ENCODE measurements at regions not wholly inside any gene's neighbourhood (a gene's known extent, or its start where the extent isn't known, plus 50 kb on each side); places are given as distances from the start of the nearest gene placed in this dataset.
"Not testable (repeated sequence)": the region's sequence is repeated elsewhere in the genome, so short reads cannot be mapped to it uniquely, and the experiment has no call there.

DNA sequence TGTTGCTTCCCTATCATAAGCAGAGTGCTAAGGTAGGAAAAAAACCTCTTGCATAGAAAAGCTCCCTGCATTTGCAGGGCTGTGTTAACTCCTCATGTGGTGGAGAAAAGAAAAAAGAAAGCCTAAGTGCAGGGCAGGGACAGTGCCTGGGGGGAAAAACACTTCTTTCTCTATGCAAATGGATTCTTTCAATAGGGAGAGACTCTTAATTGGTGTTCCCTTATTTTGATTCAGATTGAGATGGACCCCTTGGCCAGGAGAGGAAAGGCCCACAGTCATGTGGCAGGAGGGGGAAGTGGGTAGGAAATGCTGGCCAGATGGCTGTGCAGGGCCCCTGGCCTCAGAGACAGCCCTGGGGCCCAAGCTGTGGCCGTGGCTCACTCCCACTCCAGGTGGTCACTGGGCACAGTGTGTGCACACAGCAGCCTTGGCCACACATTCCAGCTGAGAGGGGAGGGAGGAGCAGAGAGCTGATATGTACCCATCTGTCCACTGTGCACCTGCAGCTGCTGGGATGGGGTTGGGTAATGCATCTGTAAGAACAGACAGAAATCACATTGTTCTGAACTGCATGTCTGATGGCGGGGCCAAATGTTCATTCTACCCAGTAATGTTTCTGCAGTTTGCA is 410.4 kb downstream of the DSC3 start:
- no peak for DNase-seq

DNA sequence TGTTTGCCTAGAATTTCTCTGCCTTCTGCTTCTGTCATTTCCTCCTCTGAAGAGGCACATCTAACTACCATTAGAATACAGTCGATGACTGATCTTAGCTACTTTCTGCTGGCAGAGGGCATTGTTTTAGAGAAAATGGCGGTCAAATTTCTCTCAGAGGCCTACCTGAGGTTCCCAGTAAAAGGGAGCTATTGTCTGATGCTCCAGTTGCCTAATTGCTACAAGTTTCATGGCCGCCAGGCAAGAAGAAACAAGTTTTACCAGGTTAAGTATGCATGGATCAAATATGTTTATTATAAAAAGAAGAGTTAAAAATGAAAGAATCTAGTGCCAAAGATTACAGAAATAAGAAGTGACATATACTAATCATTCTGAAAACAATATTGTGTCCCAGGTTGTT is 416.6 kb downstream of the DSC3 start:
- DNase-seq: no peak

DNA sequence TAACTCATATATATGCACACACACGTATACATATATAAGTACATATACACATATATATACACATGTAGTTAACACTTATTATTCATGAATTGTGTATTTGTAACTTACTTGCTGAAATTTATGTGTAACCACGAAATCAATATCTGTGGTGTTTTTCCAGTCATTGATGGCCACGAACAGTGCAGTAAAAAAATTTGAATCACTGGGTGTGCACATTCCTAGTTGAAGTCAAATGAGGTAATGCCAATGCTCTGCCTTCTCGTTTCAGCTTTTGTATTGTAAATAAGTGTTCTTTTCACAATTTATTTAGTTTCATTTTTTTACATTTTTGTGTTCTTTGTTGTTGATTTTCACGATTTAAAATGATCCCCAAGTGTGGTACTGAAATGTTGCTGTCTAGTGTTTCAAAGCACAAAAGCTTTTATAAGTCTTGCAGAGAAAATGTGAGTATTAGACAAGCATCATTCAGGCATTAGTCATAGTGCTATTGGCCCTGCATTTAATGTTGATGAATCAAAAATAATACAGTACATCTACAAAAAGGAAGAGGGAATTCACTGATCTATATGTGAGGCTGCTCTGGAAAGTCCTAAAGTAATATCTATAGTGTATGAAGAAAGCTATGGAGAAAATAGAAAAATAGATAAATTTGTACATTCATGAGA is 419.0 kb downstream of the DSC3 start:
- no peak for DNase-seq

DNA sequence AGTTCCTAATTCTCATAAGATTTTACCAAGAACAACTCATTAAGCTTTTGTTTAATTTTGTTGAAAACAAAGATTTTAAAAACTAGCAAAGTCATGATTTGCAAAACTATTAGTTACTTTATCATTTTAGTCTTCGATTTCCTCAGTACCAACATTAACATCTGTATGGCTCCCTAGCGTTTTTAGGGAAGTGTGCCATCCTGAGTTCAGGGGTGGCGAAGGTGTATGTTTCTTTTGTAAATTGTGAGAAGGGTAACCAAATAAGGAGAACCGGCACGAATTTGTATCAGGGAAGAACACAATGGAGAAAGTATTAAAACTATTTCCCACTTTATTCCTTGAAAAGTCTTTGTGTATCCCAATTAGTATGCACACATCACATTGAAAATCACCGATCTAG is 419.9 kb downstream of the DSC3 start:
- DNase-seq: no peak

DNA sequence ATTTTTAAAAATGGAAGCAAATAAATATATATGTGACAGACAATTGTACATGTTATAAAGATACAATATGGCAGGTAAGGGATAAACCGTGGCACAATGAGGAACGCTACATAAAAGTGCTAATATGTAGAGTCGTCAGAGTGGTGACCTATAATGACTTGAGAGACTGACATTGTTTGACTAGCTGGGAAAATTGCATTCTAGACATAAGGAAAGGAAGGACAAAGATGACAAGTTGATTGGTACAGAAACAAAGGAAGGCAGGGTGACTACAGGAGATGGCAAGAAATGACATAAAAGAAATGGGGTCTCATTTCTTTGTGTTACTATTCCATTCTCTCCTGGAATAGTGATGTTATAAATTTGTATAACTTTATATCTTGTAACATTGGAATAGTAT is 420.4 kb downstream of the DSC3 start:
- no peak for DNase-seq

DNA sequence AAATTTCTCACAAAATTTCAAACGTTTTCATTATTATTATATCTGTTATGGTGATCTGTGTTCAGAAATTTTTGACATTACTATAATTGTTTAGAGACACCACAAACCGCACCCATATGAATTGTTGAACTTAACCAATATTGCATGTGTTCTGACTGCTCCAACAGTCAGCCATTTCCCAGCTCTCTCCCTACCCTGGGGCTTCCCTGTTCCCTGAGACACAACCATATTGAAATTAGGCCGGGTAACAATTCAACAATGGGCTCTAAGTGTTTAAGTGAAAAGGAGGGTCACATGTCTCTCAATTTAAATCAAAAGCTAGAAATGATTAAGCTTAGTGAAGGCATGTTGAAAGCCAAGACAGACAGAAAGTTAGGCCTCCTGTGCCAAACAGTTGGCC is 424.0 kb downstream of the DSC3 start:
- DNase-seq: no peak

DNA sequence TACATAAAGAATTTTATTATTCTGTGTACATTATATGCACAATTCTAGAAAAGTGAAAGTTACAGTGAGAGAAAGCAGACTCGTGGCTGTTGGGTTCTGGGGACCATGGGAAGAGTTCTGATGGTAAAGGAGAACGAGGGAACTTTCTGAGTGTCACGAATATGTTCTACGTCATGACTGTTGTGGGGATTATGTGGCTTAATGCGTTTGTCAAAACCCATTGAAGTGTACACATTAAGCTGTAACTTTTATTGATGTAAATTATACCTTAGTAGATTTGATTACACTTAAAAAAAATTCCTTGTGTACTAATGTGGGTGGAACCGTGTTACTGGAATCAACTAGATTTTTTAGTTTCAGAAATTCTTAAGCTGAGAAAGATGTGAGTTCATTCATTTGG is 426.1 kb downstream of the DSC3 start:
- DNase-seq: no peak

DNA sequence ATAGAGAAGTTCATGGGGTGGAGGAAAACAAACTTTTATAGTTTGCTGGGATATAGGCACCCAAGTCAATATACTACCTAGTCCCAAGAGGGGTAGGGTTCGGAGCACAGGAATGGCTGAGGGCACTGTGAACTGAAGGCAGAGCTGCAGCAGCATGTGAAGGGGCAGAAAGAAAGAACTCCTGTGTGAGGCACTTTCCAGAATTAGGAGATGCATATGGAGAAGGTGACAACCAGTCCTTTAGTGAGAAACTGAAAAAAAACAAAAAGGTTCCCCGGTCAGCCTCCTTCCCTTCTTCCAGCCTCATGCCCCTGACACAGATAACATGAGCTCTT is 429.1 kb downstream of the DSC3 start:
- DNase-seq: no peak

DNA sequence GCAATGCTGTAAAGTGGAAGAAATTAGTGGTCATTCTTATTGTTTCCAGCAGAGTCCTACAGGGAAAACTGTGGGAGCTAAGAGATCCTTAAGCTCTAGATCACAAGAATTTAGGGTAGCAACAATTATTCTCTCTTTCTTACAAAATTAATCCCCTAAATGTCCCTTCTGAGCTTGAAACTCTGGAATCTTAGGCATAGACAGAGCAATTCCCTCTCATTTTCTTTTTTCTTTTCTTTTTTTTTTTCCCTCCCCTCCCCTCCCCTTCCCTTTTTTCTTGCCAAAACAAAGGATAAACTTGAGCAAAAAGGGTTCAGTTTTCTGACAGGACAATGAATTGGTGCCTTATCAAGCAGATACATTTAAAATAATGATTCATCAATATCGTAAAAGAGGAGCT is 441.0 kb downstream of the DSC3 start:
- DNase-seq: no peak

DNA sequence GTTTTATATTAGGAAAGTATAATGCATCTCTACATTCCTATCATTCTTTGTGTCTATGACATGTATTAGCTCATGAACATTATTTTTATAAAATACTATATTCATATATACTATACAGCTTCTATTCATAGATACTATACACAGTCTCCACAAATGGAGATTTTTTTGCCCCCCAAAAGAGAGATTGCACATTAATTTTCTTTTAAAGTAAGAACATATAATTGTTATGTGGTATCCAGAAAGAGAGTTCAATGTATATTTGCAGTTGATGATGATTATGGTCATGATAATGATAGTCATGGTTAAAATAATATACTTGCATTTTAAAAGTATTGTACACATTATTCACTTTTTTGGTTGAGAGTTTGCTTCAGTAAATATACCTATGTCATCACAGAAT is 445.3 kb downstream of the DSC3 start:
- no peak for DNase-seq

DNA sequence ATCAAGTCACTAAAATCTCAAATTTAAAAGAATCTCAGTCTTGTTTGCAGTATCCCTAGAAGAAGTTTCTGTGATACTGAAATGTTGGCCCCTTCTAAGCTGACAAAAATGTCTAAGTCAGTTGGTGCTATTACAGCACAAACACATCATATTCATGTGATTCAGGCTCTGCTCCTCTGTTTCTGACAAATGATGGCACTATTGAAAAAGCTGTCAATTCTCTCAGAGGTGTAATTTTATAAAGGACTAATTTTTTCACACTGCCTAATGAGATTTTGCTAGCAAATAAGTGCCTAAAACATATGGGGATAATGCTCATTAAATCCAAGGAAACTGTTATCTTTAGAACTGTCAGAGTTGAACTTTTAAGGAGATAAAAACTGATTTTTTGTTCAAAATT is 445.9 kb downstream of the DSC3 start:
- DNase-seq: no peak

DNA sequence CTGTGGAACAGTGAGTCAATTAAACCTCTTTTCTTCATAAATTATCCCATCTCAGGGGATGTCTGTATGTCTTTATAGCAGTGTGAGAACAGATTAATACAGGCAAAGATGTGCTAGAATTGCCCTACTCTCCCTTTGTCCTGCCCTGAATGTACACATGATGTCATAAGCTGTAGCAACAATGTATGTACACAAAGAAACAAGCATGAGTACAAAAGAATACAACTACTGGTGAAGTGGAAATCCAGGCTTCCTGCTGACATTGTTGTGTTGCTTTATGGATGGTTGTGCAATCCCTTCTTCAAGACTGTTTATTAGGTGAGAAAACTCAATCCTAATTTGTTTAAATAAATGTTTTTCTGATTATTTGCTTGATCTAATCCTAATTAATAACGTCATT is 446.6 kb downstream of the DSC3 start:
- DNase-seq: no peak

DNA sequence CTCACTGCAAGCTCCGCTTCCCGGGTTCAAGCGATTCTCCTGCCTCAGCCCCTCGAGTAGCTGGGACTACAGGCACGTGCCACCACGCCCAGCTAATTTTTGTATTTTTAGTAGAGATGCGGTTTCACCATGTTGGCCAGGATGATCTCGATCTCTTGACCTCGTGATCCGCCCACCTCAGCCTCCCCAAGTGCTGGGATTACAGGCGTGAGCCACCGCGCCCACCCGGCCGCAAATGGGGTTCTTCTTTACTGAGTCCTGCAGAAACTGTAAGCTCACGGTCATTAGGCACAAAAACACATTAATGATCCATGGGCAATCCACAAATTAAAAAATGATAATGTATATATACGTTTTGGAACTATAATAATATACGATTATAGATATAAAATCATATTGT is 447.6 kb downstream of the DSC3 start:
- DNase-seq: not testable (repeated sequence)

DNA sequence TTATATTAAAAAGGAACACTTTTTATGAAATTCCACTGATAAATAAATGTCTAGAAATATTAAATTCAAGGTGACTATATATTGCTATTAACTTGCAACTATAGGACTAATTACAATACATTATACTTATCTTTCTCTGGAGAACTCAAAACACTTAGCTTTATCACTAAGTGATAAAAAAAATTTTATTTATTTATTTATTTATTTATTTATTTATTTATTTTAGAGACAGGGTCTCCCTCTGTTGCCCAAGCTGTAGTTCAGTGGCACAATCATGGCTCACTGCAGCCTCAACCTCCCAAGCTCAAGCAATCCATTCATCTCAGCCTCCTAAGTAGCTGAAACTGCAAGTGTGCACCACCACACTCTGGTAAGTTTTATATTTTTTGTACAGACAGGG is 451.1 kb downstream of the DSC3 start:
- DNase-seq: no peak

DNA sequence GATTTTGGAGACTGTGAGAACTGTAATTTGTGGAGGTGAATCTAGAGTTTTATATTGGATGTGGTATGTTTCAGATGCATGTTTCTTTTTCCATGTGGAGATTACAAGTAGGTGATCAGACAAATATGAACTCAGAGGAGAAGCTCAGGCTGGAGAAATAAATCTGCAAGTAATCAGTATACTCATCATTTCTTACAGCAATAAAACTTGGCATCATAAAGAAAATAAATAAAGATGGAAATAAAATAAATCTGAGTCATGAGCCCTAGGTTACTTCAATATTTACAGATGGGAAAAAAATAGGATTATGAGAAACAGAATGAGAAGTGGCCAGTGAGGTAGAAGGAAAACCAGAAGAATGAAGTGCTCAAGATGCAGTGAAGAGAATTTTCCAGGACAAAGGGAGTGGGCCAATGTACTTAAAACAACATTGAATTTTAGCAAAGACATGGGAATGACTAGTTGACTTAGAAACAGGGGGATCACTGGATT is 453.8 kb downstream of the DSC3 start:
- DNase-seq: no peak

DNA sequence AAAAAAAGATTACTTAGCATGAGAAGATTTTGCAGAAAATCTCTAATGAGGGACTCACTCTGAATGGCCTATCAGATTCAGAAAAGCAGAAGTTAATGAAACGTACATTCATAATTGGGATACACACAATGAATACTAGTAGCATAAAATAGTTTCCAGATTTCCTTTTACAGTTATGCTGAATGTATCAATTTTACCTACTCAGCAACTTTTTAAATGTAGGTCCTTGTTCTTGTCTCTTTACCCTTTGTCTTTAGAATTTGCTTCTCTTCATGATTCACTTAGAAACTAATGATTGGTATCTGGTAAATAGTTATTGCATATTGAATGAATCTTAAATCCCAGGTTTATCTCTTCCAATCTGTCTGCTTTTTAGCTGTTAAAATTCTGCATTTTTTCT is 458.8 kb downstream of the DSC3 start:
- DNase-seq: no peak

DNA sequence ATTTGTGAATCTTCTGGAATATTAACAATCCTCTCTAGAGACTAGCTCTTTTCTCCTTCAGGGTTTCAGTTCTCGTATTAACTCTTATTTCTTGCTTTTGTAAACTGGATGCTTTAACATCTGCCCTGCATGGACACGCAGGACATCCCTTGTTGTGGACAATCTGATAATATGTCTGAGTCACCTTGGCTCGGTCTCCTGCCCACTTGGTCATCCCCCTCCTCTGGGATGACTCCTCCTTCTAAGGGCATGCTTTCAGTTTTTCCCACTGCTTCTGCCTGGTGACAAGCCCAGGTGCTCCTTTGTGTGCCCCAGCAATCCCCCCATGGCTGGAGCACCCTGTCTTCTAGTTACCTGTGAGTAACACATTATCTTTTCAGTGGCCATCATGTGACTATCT is 460.5 kb downstream of the DSC3 start:
- no peak for DNase-seq

DNA sequence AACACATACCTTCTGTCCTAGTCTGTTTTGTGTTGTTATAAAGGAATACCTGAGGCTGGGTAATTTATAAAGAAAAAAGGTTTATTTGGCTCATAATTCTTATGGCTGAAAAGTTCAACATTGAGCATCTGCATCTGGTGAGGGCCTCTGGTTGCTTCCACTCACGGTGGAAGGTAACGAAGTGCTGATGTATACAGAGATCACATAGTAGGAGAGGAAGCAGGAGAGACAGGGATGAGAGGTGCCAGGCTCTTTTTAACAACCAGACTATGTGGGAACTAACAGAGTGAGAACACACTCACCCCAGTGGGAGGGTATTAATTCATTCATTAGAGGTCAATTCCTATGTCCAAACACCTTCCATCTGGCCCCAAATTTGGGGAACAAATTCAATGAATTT is 463.8 kb downstream of the DSC3 start:
- DNase-seq: no peak

DNA sequence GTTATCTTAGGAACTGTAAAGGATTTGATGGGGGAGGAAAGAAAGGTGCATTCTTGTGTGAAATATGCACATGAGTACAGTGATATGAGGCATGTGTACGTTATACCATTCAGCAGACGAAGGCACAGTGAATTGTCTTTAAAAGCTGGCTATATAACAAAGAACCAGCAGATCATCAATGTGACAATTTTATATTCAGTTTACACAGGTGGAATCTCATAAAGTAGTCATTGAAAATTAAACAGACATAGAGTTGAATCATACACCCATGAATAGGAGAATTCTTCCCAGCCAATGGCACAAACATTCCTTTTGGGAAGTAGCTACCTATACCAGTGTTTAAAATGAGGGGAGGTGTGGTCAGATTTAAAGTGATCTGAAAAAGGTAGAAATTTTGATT is 470.3 kb downstream of the DSC3 start:
- no peak for DNase-seq

DNA sequence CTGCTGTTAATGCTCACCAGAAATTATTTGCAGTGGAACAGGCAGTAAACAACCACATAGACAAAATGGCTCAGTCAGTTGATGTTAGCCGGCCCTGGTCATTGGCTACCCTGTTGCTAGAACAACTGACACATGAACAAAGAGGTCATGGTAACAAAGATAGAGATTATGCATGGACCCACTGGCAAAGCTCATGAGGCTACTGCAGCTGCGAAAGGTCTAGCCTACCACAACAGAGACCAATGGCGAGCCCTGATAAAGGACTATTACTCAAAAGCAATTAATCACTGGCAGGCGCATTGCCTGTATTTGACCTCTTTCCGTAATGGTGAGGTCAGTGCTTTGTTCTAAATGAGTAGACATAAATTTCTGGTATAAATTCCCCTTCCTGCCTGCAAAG is 474.2 kb downstream of the DSC3 start:
- DNase-seq: no peak

DNA sequence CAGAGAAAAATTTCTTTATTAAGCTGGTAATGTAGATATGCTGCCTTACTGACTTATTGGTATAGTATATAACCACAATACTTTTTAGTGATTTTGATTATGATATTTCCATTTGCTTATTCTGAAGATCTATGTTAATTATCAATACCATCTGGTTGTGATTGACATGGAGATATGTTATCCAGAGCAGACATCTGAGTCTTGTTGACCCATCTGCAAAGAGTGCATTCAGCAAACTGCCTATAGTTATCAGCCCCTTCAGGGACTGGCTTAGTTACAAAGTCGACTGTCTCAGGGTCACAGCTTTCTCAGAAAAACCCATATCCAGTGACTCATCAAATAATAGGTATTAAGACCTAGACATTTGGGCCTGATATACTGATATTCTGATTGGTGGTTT is 475.7 kb downstream of the DSC3 start:
- no peak for DNase-seq

DNA sequence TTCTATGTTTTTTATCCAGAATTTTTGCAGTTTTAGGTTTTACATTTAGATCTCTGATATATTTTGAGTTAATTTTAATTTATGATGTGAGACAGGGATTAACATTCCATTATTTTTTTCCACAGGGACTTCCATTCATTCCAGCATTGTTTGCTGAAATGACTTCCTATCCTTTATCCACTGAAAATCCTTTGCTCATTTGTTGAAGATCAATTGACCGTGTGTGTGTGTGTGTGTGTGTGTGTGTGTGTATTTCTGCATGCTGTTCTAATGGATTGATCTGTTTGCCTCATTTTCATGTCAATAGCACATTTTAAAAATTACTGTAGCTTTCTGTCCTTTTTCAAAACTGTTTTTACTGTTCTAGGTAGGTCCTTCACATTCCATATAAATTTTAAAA is 480.3 kb downstream of the DSC3 start:
- no peak for DNase-seq

DNA sequence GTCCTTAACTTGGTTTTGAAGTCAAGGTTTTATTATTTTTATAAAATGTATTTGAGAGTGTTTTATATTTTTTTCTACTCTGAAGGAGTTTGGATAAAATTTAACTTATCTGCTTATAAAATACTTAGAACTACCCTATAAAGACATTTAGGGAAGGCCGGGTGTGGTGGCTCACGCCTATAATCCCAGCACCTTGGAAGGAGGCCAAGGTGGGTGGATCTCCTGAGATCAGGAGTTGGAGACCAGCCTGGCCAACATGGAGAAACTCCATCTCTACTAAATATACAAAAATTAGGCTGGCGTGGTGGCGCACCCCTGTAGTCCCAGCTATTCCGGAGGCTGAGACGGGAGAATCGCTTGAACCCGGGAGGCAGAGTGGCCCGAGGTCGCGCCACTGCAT is 486.4 kb downstream of the DSC3 start:
- no peak for DNase-seq

DNA sequence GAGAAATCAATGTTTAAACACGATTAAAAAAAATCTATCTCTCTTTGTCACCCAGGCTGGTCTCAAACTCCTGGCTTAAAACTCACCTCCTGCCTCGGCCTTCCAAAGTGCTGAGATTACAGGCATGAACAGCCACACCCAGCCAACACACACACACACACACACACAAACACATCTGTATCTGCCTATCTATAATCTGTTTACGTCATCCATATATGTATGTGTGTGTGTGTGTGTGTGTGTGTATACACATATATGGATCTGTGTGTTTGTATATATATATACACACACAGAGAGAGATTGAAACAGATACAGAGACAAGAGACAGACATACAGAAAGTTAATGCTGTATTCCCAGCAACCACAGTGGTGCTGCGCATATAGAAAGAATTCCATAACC is 497.1 kb downstream of the DSC3 start:
- DNase-seq: no peak

Measured in nucleus accumbens (tissue), 56 donors.